ENCODE measurements at regions not wholly inside any gene's neighbourhood (a gene's known extent, or its start where the extent isn't known, plus 50 kb on each side); places are given as distances from the start of the nearest gene placed in this dataset.

DNA sequence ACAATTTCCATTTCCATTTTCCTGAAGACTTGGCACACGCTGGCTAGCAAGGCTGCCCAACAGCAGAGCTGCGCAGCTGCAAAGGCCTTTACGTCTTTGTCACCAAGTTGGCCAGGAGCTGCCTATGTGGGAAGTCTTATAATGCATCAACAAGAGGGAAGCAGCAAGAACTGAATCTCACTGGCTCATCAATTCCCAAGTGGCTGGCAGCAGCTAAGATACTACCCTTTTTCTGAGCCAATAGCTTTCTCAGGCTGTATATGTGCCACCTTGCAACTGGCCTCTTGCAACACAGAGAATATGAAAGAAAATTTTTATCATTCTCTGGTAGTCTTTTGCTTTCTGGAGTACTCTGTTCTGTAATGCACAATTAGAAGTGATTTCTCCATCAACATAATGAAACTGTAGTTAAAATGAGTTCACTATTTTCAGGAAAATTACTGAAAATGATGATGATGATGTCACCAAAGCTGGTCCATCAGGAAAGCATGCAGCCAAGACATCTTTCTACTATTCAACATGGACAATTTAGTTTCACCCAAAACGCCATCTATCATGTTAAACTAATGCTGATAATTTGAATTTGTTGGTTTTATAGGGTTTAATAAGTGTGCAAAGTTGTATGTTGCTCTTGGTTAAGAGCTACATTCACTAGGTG lies 97.3 kb upstream of the FOXA2 start:
- TF ChIP-seq, protein P1, sequence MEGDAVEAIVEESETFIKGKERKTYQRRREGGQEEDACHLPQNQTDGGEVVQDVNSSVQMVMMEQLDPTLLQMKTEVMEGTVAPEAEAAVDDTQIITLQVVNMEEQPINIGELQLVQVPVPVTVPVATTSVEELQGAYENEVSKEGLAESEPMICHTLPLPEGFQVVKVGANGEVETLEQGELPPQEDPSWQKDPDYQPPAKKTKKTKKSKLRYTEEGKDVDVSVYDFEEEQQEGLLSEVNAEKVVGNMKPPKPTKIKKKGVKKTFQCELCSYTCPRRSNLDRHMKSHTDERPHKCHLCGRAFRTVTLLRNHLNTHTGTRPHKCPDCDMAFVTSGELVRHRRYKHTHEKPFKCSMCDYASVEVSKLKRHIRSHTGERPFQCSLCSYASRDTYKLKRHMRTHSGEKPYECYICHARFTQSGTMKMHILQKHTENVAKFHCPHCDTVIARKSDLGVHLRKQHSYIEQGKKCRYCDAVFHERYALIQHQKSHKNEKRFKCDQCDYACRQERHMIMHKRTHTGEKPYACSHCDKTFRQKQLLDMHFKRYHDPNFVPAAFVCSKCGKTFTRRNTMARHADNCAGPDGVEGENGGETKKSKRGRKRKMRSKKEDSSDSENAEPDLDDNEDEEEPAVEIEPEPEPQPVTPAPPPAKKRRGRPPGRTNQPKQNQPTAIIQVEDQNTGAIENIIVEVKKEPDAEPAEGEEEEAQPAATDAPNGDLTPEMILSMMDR (IDR thresholded peaks at IDR 0.05): no peak
- TF ChIP-seq EZH2 (IDR thresholded peaks at IDR 0.05; ENCODE audit: borderline replicate concordance, insufficient read depth, low read depth, low read length, poor library complexity, severe bottlenecking): no peak

DNA sequence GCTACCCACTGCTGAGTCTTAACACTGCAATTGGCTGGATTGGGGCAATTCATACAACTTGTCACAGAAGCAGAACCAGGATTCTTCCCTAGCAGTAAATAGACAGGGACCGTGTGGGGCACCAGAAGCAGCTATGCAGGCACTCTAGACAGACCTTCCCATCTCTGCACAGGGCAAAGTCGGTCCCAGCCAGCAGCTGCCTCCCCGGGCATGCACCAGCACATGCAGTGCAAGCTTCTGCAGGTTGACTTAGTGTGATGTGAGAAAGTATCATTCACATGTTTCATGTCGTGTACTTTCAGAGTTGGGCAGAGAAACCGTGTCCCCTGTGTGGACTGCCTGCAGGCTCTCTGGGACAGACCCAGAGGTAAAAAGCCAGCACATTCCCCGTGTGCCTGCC lies 98.0 kb upstream of the FOXA2 start:
- DNase-seq (no peak), ATAC-seq (ENCODE audit: low read depth) (no peak)
- WGBS (ENCODE audit: insufficient coverage): 87% methylated on average over 6 of the region's 6 CpGs
- Histone ChIP-seq H2AFZ (ENCODE audit: insufficient read depth, low read depth, low read length, poor library complexity, severe bottlenecking) (no peak overlapping the region), H3K79me2 (ENCODE audit: control insufficient read depth, insufficient read depth, low read length) (no peaks in the 10 kb centered on the region), H3K27ac (ENCODE audit: low read length in 2 of 2) (no peak overlapping the region), H3K9me3 (ENCODE audit: control extremely low read depth in 1 of 3, control insufficient read depth in 2 of 3, insufficient read depth in 1 of 3, low read length in 2 of 3) (peaks cover 0 to 4% (median 0%) of the 10 kb centered on the region in 3 donors), H3K4me3 (ENCODE audit: control extremely low read depth in 1 of 5, extremely low read depth in 1 of 5, insufficient read depth in 1 of 5, low read depth in 2 of 5, low read length in 4 of 5) (no peak overlapping the region), H3K4me1 (ENCODE audit: control insufficient read depth in 2 of 2, insufficient read depth in 2 of 2, low read length in 2 of 2) (peaks cover 8% of the 10 kb centered on the region in 2 donors), H3K4me2 (replicated peaks; ENCODE audit: low read depth, low read length, poor library complexity, severe bottlenecking) (no peak overlapping the region), H3K27me3 (replicated peaks in 1 of 4; ENCODE audit: control extremely low read depth in 1 of 4, control insufficient read depth in 3 of 4, insufficient read depth in 4 of 4, low read length in 3 of 4) (peaks cover 0 to 2% (median 0%) of the 10 kb centered on the region in 4 experiments), H4K20me1 (ENCODE audit: control insufficient read depth, insufficient read depth, low read length, poor library complexity, severe bottlenecking) (no peaks in the 10 kb centered on the region), H3K9ac (ENCODE audit: low read length) (no peak overlapping the region), H3K36me3 (replicated peaks in 1 of 2; ENCODE audit: control extremely low read depth in 1 of 2, control insufficient read depth in 1 of 2, extremely low read depth in 1 of 2, insufficient read depth in 2 of 2, low read length in 1 of 2) (no peaks in the 10 kb centered on the region)
- H3K4me3 Mint-ChIP-seq: no peak overlapping the region
- H3K27ac Mint-ChIP-seq: no peak overlapping the region
- H3K27me3 Mint-ChIP-seq: no peaks in the 10 kb centered on the region
- ChIA-PET CTCF (interaction anchor here (0.7 to 7.4 kb wide), 3 partner anchors 8 to 346 kb away, joined by 3 to 75 read pairs (median 12); no protein-coding TSS in a partner anchor), POLR2A (no interaction called here)
- no peaks in the 10 kb centered on the region for H3K9me3 Mint-ChIP-seq (ENCODE audit: insufficient read depth)
- no peak for TF ChIP-seq EZH2 (IDR thresholded peaks at IDR 0.05; ENCODE audit: borderline replicate concordance, insufficient read depth, low read depth, low read length, poor library complexity, severe bottlenecking)
- TF ChIP-seq, protein P1 (IDR thresholded peaks at IDR 0.05): no peak
- H3K4me1 Mint-ChIP-seq: peaks cover 4% of the 10 kb centered on the region
- intact Hi-C loops (cut with micrococcal nuclease): no loop called here

More for the DNA sequence above, 97.3 kb upstream of the FOXA2 start:
- Histone ChIP-seq H3K9ac (ENCODE audit: low read length) (no peak overlapping the region), H2AFZ (ENCODE audit: insufficient read depth, low read depth, low read length, poor library complexity, severe bottlenecking) (no peak overlapping the region), H4K20me1 (ENCODE audit: control insufficient read depth, insufficient read depth, low read length, poor library complexity, severe bottlenecking) (no peaks in the 10 kb centered on the region), H3K36me3 (replicated peaks in 1 of 2; ENCODE audit: control extremely low read depth in 1 of 2, control insufficient read depth in 1 of 2, extremely low read depth in 1 of 2, insufficient read depth in 2 of 2, low read length in 1 of 2) (no peaks in the 10 kb centered on the region), H3K4me1 (ENCODE audit: control insufficient read depth in 2 of 2, insufficient read depth in 2 of 2, low read length in 2 of 2) (peaks cover 8% of the 10 kb centered on the region in 2 donors), H3K79me2 (ENCODE audit: control insufficient read depth, insufficient read depth, low read length) (no peaks in the 10 kb centered on the region), H3K4me2 (replicated peaks; ENCODE audit: low read depth, low read length, poor library complexity, severe bottlenecking) (no peak overlapping the region), H3K27ac (ENCODE audit: low read length in 2 of 2) (no peak overlapping the region), H3K9me3 (ENCODE audit: control extremely low read depth in 1 of 3, control insufficient read depth in 2 of 3, insufficient read depth in 1 of 3, low read length in 2 of 3) (peaks cover 0 to 4% (median 0%) of the 10 kb centered on the region in 3 donors), H3K4me3 (ENCODE audit: control extremely low read depth in 1 of 5, extremely low read depth in 1 of 5, insufficient read depth in 1 of 5, low read depth in 2 of 5, low read length in 4 of 5) (no peak overlapping the region), H3K27me3 (replicated peaks in 1 of 4; ENCODE audit: control extremely low read depth in 1 of 4, control insufficient read depth in 3 of 4, insufficient read depth in 4 of 4, low read length in 3 of 4) (peaks cover 0 to 2% (median 0%) of the 10 kb centered on the region in 4 experiments)
- Mint-ChIP-seq H3K9me3 (ENCODE audit: insufficient read depth) (no peaks in the 10 kb centered on the region), H3K27me3 (no peaks in the 10 kb centered on the region), H3K4me1 (peaks cover 4% of the 10 kb centered on the region), H3K27ac (no peak overlapping the region), H3K4me3 (no peak overlapping the region)
- DNase-seq (no peak), ATAC-seq (ENCODE audit: low read depth) (no peak)
- POLR2A ChIA-PET: no interaction called here
- 93% methylated on average over 3 of the region's 4 CpGs for WGBS (ENCODE audit: insufficient coverage)
- CTCF ChIA-PET: interaction anchor here (0.7 to 7.4 kb wide), 3 partner anchors 8 to 346 kb away, joined by 3 to 75 read pairs (median 12); no protein-coding TSS in a partner anchor
- intact Hi-C loops (cut with micrococcal nuclease): no loop called here
